ENCODE measurements at regions not wholly inside any gene's neighbourhood (a gene's known extent, or its start where the extent isn't known, plus 50 kb on each side); places are given as distances from the start of the nearest gene placed in this dataset.

DNA sequence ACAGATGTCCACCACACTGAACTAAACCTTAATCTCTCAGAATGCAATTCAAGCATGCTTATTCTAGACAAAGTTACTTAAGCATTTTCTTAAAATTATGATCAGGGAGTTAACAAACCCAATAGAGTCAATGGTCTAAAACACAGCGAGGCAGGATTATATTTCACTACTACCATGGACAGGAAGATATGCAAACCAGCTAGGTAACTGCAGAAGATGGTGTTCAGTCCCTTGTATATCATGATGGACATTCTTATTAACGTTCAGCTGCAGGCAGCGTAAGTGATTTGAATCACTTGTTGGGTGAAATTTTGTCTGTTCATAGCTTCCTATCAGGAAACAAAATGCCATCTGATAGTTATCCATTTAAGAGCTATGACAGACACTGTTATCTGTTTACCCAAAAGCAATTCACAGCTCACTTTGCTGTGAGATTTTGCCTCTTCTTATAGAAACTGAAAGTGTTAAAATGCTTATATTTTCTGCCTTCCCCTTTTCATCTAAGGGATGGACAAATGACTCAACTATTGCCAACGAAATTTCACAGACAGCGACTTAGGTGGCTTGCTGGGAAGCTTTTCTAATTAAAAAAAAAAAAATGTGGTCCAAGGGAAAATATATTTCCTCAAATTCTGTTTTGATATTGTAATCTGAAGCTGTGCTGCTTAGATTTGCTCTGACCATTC is 591.9 kb downstream of the DACH1 start:
- TF ChIP-seq EZH2phosphoT487 (IDR thresholded peaks at IDR 0.05; ENCODE audit: low read depth, severe bottlenecking, unreplicated experiment) (no peak), EZH2 (IDR thresholded peaks at IDR 0.05; ENCODE audit: borderline replicate concordance) (no peak)
- TF ChIP-seq, protein P1, sequence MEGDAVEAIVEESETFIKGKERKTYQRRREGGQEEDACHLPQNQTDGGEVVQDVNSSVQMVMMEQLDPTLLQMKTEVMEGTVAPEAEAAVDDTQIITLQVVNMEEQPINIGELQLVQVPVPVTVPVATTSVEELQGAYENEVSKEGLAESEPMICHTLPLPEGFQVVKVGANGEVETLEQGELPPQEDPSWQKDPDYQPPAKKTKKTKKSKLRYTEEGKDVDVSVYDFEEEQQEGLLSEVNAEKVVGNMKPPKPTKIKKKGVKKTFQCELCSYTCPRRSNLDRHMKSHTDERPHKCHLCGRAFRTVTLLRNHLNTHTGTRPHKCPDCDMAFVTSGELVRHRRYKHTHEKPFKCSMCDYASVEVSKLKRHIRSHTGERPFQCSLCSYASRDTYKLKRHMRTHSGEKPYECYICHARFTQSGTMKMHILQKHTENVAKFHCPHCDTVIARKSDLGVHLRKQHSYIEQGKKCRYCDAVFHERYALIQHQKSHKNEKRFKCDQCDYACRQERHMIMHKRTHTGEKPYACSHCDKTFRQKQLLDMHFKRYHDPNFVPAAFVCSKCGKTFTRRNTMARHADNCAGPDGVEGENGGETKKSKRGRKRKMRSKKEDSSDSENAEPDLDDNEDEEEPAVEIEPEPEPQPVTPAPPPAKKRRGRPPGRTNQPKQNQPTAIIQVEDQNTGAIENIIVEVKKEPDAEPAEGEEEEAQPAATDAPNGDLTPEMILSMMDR (IDR thresholded peaks at IDR 0.05; ENCODE audit: poor library complexity) = no peak
- Histone ChIP-seq H3K9me2 (replicated peaks; ENCODE audit: insufficient read depth) (no peaks in the 10 kb centered on the region), H4K20me1 (ENCODE audit: insufficient read depth, poor library complexity, severe bottlenecking) (no peaks in the 10 kb centered on the region), H3K27ac (no peak overlapping the region), H3K9me3 (ENCODE audit: low read depth) (no peaks in the 10 kb centered on the region), H2AFZ (no peak overlapping the region), H3K4me3 (no peak overlapping the region), H3K4me2 (no peak overlapping the region), H3K4me1 (ENCODE audit: insufficient read depth) (no peaks in the 10 kb centered on the region), H3K27me3 (no peaks in the 10 kb centered on the region), H3K79me2 (no peaks in the 10 kb centered on the region), H3K36me3 (replicated peaks; ENCODE audit: insufficient read depth, low read depth) (no peaks in the 10 kb centered on the region)
- no peak for DNase-seq (ENCODE audit: low spot score)
- 90% methylated on average over 5 of the region's 5 CpGs for WGBS (ENCODE audit: low lambda C conversion rate, missing lambda C conversion rate)

DNA sequence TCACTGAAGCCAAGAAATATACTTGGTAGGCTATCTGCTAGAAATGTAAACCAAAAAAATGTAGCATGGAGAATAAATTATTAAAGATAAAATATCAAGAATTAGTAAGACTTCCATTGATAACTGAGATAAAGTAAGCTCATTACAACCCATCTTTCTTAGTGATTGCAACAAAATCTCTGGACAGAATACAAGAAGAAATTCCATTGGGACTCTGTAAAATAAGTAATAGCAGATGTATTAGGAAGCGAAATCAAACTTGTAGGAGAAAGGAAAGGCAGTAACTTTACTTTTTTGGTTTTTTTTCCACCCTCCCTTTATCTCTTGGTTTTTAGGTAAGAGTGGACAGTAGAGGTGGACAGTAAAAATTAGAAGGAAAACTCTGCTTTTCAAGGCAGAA is 605.7 kb downstream of the DACH1 start:
- Histone ChIP-seq H3K9me3 (ENCODE audit: low read depth) (no peaks in the 10 kb centered on the region), H3K4me1 (ENCODE audit: insufficient read depth) (no peaks in the 10 kb centered on the region), H3K27me3 (no peaks in the 10 kb centered on the region), H3K27ac (no peak overlapping the region), H3K4me3 (no peak overlapping the region), H3K79me2 (no peaks in the 10 kb centered on the region), H3K9me2 (replicated peaks; ENCODE audit: insufficient read depth) (no peaks in the 10 kb centered on the region), H3K36me3 (replicated peaks; ENCODE audit: insufficient read depth, low read depth) (no peaks in the 10 kb centered on the region), H4K20me1 (ENCODE audit: insufficient read depth, poor library complexity, severe bottlenecking) (no peaks in the 10 kb centered on the region), H2AFZ (no peak overlapping the region), H3K4me2 (no peak overlapping the region)
- no peak for DNase-seq (ENCODE audit: low spot score)
- WGBS (ENCODE audit: low lambda C conversion rate, missing lambda C conversion rate) = 91% methylated on average over 1 of the region's 1 CpG
- TF ChIP-seq EZH2phosphoT487 (IDR thresholded peaks at IDR 0.05; ENCODE audit: low read depth, severe bottlenecking, unreplicated experiment) (no peak), EZH2 (IDR thresholded peaks at IDR 0.05; ENCODE audit: borderline replicate concordance) (no peak)
- TF ChIP-seq, protein P1 (IDR thresholded peaks at IDR 0.05; ENCODE audit: poor library complexity) = no peak

- WGBS (ENCODE audit: low lambda C conversion rate, missing lambda C conversion rate) = 71% methylated on average over 1 of the region's 1 CpG
- TF ChIP-seq, protein P1 (IDR thresholded peaks at IDR 0.05; ENCODE audit: poor library complexity) = no peak
- no peak for TF ChIP-seq EZH2phosphoT487 (IDR thresholded peaks at IDR 0.05; ENCODE audit: low read depth, severe bottlenecking, unreplicated experiment)
- no peak for TF ChIP-seq EZH2 (IDR thresholded peaks at IDR 0.05; ENCODE audit: borderline replicate concordance)
- no peak for DNase-seq (ENCODE audit: low spot score)
Measured at GRCh38 chr13:71260246-71260645, 606.8 kb downstream of the DACH1 start.

More at GRCh38 chr13:71260246-71260645, 606.8 kb downstream of the DACH1 start:
- no peaks in the 10 kb centered on the region for H3K9me2 ChIP-seq (replicated peaks; ENCODE audit: insufficient read depth)
- no peaks in the 10 kb centered on the region for H3K79me2 ChIP-seq
- no peaks in the 10 kb centered on the region for H3K4me1 ChIP-seq (ENCODE audit: insufficient read depth)
- no peak overlapping the region for H3K4me2 ChIP-seq
- H3K4me3 ChIP-seq = no peak overlapping the region
- no peak overlapping the region for H2AFZ ChIP-seq
- H3K36me3 ChIP-seq (replicated peaks; ENCODE audit: insufficient read depth, low read depth) = no peaks in the 10 kb centered on the region
- no peaks in the 10 kb centered on the region for H3K9me3 ChIP-seq (ENCODE audit: low read depth)
- H3K27me3 ChIP-seq = no peaks in the 10 kb centered on the region
- H4K20me1 ChIP-seq (ENCODE audit: insufficient read depth, poor library complexity, severe bottlenecking) = no peaks in the 10 kb centered on the region
- no peak overlapping the region for H3K27ac ChIP-seq

Measured in hepatocyte (in vitro differentiated cells).